ENCODE measurements at regions not wholly inside any gene's neighbourhood (a gene's known extent, or its start where the extent isn't known, plus 50 kb on each side); places are given as distances from the start of the nearest gene placed in this dataset.

GRCh38 chr7:85535974-85536729 is 349.3 kb upstream of the SEMA3D start:
- TF ChIP-seq CTCF (conservative IDR thresholded peaks at IDR 0.05; ENCODE audit: low read length) (no peak), EZH2phosphoT487 (IDR thresholded peaks at IDR 0.05; ENCODE audit: borderline replicate concordance) (no peak)

Data from Loucy (cell line).